PC-9 (cell line): ENCODE measurements at regions not wholly inside any gene's neighbourhood (a gene's known extent, or its start where the extent isn't known, plus 50 kb on each side); places are given as distances from the start of the nearest gene placed in this dataset.

Experiments used
- CTCF ChIP-seq: fragments of 200-600 bp; sonication (generic); conservative IDR thresholded peaks from 2 replicates; pipeline ENCODE4 v1.6.1; 2017; ENCODE audit warnings: mixed run types, antibody characterized with exemption, mild to moderate bottlenecking, moderate library complexity
- EZH2 ChIP-seq: fragments of 200-600 bp; sonication (generic); IDR thresholded peaks from 2 replicates; pipeline ENCODE4 v1.8.0; 2017; ENCODE audit warnings: antibody characterized with exemption, low read depth

DNA sequence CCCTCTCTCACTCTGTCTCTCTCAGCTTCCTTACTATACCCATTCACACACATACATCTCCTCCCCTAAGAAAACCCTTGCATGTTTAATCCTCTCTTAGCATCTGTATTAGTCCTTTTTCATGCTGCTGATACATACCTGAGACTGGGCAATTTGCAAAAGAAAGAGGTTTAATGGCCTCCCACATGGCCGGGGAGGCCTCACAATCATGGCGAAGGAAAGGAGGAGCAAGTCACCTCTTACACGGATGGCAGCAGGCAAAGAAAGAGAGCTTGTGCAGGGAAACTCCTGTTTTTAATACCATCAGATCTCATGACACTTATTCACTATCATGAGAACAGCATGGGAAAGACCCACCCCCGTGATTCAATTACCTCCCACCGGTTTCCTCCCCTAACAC lies 398.5 kb upstream of the SASH1 start:
- no peak for TF ChIP-seq CTCF
- no peak for TF ChIP-seq EZH2
